ENCODE measurements at regions not wholly inside any gene's neighbourhood (a gene's known extent, or its start where the extent isn't known, plus 50 kb on each side); places are given as distances from the start of the nearest gene placed in this dataset.

DNA sequence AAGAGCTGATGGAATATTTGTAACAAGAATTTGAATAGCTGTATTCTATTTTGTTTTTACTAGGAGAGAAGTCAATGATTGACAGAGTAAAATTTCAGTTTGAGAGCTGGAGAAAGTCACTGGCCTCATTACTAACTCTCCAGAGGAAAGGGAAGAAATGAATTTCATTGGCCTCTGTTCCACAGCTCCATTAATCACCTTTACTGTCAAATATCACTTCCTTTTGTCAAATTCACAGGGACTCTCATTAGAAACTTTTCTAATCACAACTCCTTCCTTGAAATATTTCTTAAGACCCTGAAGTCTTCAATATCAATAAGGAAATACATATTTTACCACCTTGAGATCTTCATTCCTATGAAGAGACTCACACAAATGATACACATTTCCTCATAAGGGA, 379.9 kb upstream of the RASGRP1 start:
- no peak for ATAC-seq
- Histone ChIP-seq H3K9me3 (ENCODE audit: control insufficient read depth, insufficient read depth, low read depth, low read length) (no peaks in the 10 kb centered on the region), H3K4me1 (ENCODE audit: control insufficient read depth, insufficient read depth, low read length) (peaks cover 8% of the 10 kb centered on the region; the same call in 1 of the 2 replicates), H3K36me3 (ENCODE audit: control insufficient read depth, insufficient read depth, low read length) (no peaks in the 10 kb centered on the region), H3K27ac (ENCODE audit: low read length) (peak overlapping the region; percentile 10; the same call in 1 of the 2 replicates), H3K4me3 (ENCODE audit: low read depth in 2 of 2, low read length in 2 of 2) (no peak overlapping the region), H3K27me3 (ENCODE audit: control insufficient read depth, insufficient read depth, low read length) (no peaks in the 10 kb centered on the region)
- intact Hi-C loops (cut with micrococcal nuclease; ENCODE audit: unreplicated experiment) = no loop called here
- TF ChIP-seq POLR2AphosphoS5 (IDR thresholded peaks at IDR 0.05; ENCODE audit: low read depth, low read length) = no peak
- TF ChIP-seq, protein P1, sequence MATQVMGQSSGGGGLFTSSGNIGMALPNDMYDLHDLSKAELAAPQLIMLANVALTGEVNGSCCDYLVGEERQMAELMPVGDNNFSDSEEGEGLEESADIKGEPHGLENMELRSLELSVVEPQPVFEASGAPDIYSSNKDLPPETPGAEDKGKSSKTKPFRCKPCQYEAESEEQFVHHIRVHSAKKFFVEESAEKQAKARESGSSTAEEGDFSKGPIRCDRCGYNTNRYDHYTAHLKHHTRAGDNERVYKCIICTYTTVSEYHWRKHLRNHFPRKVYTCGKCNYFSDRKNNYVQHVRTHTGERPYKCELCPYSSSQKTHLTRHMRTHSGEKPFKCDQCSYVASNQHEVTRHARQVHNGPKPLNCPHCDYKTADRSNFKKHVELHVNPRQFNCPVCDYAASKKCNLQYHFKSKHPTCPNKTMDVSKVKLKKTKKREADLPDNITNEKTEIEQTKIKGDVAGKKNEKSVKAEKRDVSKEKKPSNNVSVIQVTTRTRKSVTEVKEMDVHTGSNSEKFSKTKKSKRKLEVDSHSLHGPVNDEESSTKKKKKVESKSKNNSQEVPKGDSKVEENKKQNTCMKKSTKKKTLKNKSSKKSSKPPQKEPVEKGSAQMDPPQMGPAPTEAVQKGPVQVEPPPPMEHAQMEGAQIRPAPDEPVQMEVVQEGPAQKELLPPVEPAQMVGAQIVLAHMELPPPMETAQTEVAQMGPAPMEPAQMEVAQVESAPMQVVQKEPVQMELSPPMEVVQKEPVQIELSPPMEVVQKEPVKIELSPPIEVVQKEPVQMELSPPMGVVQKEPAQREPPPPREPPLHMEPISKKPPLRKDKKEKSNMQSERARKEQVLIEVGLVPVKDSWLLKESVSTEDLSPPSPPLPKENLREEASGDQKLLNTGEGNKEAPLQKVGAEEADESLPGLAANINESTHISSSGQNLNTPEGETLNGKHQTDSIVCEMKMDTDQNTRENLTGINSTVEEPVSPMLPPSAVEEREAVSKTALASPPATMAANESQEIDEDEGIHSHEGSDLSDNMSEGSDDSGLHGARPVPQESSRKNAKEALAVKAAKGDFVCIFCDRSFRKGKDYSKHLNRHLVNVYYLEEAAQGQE (IDR thresholded peaks at IDR 0.05; ENCODE audit: insufficient read depth in 1 of 2, low read depth in 2 of 2, low read length in 1 of 2) = no peak
- no peak for TF ChIP-seq SIN3A (IDR thresholded peaks at IDR 0.05; ENCODE audit: borderline replicate concordance, insufficient read depth, low read depth, low read length)
- no peak for TF ChIP-seq TCF7L2 (IDR thresholded peaks at IDR 0.05; ENCODE audit: low read depth, low read length)
- no peak for TF ChIP-seq CTCF (IDR thresholded peaks at IDR 0.05)
- ChIA-PET POLR2A (no interaction called here), CTCF (no interaction called here)
- in situ Hi-C loops (cut with HindIII; ENCODE audit: low pct_unique_long_range_greater_than_20kb, low sequenced_read_pairs) = no loop called here
- BruUV-seq (replicated peaks) = no TSS peak
- DNase-seq (ENCODE audit: low read depth, low spot score) = no peak

DNA sequence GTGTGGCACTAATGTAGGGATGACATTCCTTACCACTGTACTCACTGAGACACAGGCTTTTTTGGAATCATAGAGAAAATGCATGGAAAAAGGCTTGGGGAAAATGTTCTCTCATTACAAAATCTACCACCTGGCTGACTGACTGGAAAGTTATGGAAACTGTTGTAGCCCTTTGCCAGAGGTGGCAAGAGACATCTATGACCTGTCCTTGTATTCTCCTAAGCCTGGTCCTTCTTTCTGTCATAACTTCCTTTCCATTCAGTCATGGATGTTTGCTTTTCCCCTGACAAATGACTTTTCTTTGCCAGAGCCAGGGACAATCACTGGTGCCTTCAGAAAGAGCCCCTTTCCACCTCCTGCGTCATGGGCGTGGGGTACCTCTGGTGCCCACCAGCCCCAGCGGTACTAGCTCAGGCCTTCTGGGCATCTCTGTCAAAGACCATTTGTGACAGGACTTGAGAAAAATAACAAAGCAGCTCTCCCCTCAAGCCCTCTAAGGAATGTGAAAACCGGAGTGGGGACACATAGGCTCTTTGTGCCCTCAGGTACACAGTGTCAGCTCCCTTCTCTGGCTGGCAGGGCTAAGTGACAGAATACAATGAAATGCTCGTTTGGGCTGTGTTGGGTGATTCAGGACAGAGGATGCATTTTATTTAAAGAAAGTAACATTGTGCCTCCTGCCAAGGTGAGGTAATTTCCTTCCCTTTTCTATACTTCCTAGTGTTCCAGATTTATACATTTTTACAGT, 381.1 kb upstream of the RASGRP1 start:
- DNase-seq (ENCODE audit: low read depth, low spot score) = no peak
- in situ Hi-C loops (cut with HindIII; ENCODE audit: low pct_unique_long_range_greater_than_20kb, low sequenced_read_pairs) = no loop called here
- Histone ChIP-seq H3K27me3 (ENCODE audit: control insufficient read depth, insufficient read depth, low read length) (no peaks in the 10 kb centered on the region), H3K9me3 (ENCODE audit: control insufficient read depth, insufficient read depth, low read depth, low read length) (no peaks in the 10 kb centered on the region), H3K36me3 (ENCODE audit: control insufficient read depth, insufficient read depth, low read length) (no peaks in the 10 kb centered on the region), H3K27ac (ENCODE audit: low read length) (no peak overlapping the region), H3K4me3 (ENCODE audit: low read depth in 2 of 2, low read length in 2 of 2) (no peak overlapping the region), H3K4me1 (ENCODE audit: control insufficient read depth, insufficient read depth, low read length) (peaks cover 7% of the 10 kb centered on the region; the same call in 1 of the 2 replicates)
- TF ChIP-seq POLR2AphosphoS5 (IDR thresholded peaks at IDR 0.05; ENCODE audit: low read depth, low read length) (no peak), SIN3A (IDR thresholded peaks at IDR 0.05; ENCODE audit: borderline replicate concordance, insufficient read depth, low read depth, low read length) (no peak), CTCF (IDR thresholded peaks at IDR 0.05) (no peak), TCF7L2 (IDR thresholded peaks at IDR 0.05; ENCODE audit: low read depth, low read length) (no peak)
- TF ChIP-seq, protein P1 (IDR thresholded peaks at IDR 0.05; ENCODE audit: insufficient read depth in 1 of 2, low read depth in 2 of 2, low read length in 1 of 2) = no peak
- ChIA-PET CTCF (interaction anchor here (0.7 kb wide), 1 partner anchor 118 kb away, joined by 3 read pairs; no protein-coding TSS in a partner anchor), POLR2A (no interaction called here)
- no peak for ATAC-seq
- intact Hi-C loops (cut with micrococcal nuclease; ENCODE audit: unreplicated experiment) = no loop called here
- BruUV-seq (replicated peaks) = no TSS peak

Measured in Panc1 (cell line).